ENCODE measurements at regions not wholly inside any gene's neighbourhood (a gene's known extent, or its start where the extent isn't known, plus 50 kb on each side); places are given as distances from the start of the nearest gene placed in this dataset.

GRCh38 chr20:41865938-41866337, 247.8 kb upstream of the CHD6 start:
- Histone ChIP-seq H3K4me3 (no peak overlapping the region), H3K4me1 (replicated peaks in 1 of 2) (peaks cover 3 to 8% of the 10 kb centered on the region in 2 donors), H3K27ac (no peak overlapping the region)
- 0 to 80% (median 28%) methylated on average over 1 to 3 of the region's 3 CpGs for WGBS, 10 experiments
- peak in 1 of 8 experiments; percentile 43 for ATAC-seq (replicated peaks in 6 of 8)
- in situ Hi-C loops (cut with MboI; ENCODE audit: low pct_unique_long_range_greater_than_20kb in 2 of 9, low sequenced_read_pairs in 9 of 9, unreplicated experiment in 9 of 9): no loop called here

GRCh38 chr20:41862476-41862875, 244.3 kb upstream of the CHD6 start:
- Histone ChIP-seq H3K27ac (no peak overlapping the region), H3K4me1 (replicated peaks in 1 of 2) (peaks cover 3 to 8% of the 10 kb centered on the region in 2 donors), H3K4me3 (no peak overlapping the region)
- WGBS, 10 experiments: 10 to 86% (median 69%) methylated on average over 2 to 4 of the region's 4 CpGs; no CpG with 5 or more reads in 6 of the 10 experiments
- peak in 1 of 8 experiments; percentile 35 for ATAC-seq (replicated peaks in 6 of 8)
- in situ Hi-C loops (cut with MboI; ENCODE audit: low pct_unique_long_range_greater_than_20kb in 2 of 9, low sequenced_read_pairs in 9 of 9, unreplicated experiment in 9 of 9): no loop called here

DNA sequence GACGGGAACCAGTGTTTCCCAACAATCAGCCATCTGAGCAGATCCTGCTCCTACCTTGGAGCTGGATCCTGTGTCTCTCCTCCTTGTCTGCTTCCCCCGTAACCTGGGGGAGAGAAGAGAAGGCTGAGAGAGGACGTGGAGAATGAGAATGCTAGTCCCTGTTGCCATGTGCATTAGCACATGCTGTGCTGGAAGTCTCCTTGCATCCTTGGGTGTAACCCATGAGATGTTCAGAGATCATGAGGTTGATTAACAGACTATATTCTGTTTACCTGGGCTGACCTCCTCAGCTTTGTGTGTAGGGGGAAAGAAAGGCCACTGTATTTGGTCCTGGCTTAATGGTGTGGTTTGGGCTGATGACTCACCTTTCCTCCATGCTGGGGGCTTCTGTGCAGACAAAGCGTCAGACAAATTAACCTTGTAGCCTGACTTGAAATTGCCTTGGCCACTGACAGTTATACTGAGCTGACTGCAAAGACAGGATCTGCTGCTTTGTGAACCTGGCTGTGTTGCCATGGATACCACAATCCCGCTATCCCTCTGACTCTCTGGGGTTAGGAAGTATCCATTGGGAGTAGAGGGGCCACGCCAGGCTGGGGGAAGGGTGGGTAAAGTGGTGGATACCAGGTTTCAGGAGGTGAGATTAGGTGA, 243.7 kb upstream of the CHD6 start:
- WGBS, 10 experiments: 0 to 60% (median 26%) methylated on average over 1 to 5 of the region's 6 CpGs; no CpG with 5 or more reads in 4 of the 10 experiments
- Histone ChIP-seq H3K4me3 (no peak overlapping the region), H3K4me1 (replicated peaks in 1 of 2) (peaks cover 3 to 8% of the 10 kb centered on the region in 2 donors), H3K27ac (no peak overlapping the region)
- ATAC-seq (replicated peaks in 6 of 8): peak in 6 of 8 experiments; percentile 60 to 96 (median 78)
- in situ Hi-C loops (cut with MboI; ENCODE audit: low pct_unique_long_range_greater_than_20kb in 2 of 9, low sequenced_read_pairs in 9 of 9, unreplicated experiment in 9 of 9): no loop called here

DNA sequence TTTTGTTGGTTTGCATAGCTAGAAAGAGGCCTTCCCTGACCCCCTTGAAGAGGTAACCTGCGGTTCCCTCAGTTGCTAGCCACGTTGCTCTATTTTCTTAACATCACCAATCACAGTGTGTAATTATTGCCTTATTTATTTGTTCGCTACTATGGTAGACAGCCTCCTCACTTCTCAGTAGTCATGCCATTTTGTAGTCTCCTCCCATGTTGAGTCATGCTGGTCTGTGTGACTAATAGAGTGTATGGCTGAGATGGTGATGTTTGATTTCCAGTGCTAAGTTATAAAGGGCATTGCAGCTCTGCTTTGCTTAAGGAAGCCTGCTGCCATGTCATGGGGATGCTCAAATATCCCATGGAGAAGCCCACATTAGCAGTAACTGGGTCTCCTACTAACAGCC, 236.6 kb upstream of the CHD6 start:
- in situ Hi-C loops (cut with MboI; ENCODE audit: low pct_unique_long_range_greater_than_20kb in 2 of 9, low sequenced_read_pairs in 9 of 9, unreplicated experiment in 9 of 9): no loop called here
- no peaks in the 10 kb centered on the region for H3K4me1 ChIP-seq (replicated peaks in 1 of 2)
- 17 to 69% (median 40%) methylated on average over 1 to 3 of the region's 3 CpGs; no CpG with 5 or more reads in 5 of the 10 experiments for WGBS, 10 experiments
- no peak overlapping the region for H3K27ac ChIP-seq
- H3K4me3 ChIP-seq: no peak overlapping the region
- peak in 6 of 8 experiments; percentile 17 to 100 (median 44) for ATAC-seq (replicated peaks in 6 of 8)

DNA sequence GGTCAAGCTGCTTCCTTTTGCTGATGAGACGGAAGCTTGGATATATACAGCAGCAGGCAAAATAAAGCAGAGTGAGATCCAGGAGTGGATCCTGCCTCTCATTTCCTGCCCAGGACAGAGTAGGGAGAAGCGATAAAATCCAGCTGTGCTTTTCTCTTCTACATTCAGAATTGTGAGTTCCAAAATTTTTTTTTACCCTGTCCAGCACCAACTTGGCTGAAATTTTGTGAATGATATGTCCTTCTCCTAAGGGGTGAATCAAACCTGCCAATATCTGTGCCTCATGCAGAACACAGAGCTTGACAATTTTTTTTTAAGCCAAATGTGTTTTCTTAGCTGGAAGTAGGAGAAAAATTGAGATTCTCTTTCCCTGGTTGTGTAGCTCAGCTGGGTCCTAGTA, 235.6 kb upstream of the CHD6 start:
- H3K4me1 ChIP-seq (replicated peaks in 1 of 2): no peaks in the 10 kb centered on the region
- H3K4me3 ChIP-seq: no peak overlapping the region
- no peak overlapping the region for H3K27ac ChIP-seq
- WGBS, 10 experiments: 0 to 92% (median 72%) methylated on average over 1 to 2 of the region's 2 CpGs; no CpG with 5 or more reads in 2 of the 10 experiments
- no peak for ATAC-seq (replicated peaks in 6 of 8)
- in situ Hi-C loops (cut with MboI; ENCODE audit: low pct_unique_long_range_greater_than_20kb in 2 of 9, low sequenced_read_pairs in 9 of 9, unreplicated experiment in 9 of 9): no loop called here

DNA sequence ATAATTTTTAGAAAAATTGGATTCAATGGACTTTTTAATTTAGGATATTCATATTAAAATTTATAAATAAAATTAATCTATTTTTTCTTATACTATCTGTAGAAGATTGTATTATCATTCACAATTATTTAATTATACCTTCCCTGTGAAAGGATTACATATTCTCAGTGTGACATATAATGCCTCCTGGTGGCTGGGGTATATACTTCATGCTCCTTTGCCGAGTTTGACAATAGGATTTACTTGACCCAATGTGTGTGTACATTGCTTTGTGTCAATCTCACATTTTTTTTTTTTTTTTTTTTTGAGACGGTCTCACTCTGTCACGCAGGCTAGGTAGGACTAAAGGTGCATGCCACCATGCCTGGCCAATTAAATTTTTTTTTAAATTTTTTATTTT, 230.0 kb upstream of the CHD6 start:
- ATAC-seq (replicated peaks in 6 of 8): no peak
- no peak overlapping the region for H3K27ac ChIP-seq
- no peaks in the 10 kb centered on the region for H3K4me1 ChIP-seq (replicated peaks in 1 of 2)
- in situ Hi-C loops (cut with MboI; ENCODE audit: low pct_unique_long_range_greater_than_20kb in 2 of 9, low sequenced_read_pairs in 9 of 9, unreplicated experiment in 9 of 9): no loop called here
- H3K4me3 ChIP-seq: no peak overlapping the region
- 6 to 88% (median 63%) methylated on average over 2 to 3 of the region's 3 CpGs for WGBS, 10 experiments

DNA sequence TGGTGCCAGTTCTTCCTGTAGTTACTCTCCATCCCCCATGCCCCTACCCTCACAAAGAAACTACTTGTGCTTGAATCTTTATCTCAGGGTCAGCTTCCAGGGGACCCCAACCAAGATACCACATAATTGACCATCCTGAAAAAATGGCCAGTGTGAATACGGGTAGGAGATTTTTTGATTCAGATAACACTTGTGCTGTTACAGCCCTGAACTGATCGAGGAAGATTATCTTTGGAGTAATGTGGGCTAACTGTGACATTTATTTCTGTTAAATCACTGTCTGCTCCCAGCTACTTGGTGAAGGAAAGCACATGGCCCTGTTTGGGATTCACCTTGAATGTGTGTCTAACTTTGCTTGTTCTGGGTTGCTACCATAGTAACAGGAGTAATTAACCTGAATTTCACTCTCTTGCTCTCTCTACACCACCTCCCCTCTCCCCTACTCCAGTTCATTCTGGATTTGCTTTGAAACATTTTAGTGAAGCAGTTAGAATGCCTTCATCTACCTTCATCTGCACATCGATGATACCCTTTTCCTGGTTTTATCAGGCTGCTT, 219.6 kb upstream of the CHD6 start:
- H3K4me1 ChIP-seq (replicated peaks in 1 of 2): peaks cover 0 to 6% of the 10 kb centered on the region in 2 donors
- peak in 2 of 8 experiments; percentile 28 to 75 for ATAC-seq (replicated peaks in 6 of 8)
- 0 to 81% (median 38%) methylated on average over 1 to 3 of the region's 3 CpGs for WGBS, 10 experiments
- H3K27ac ChIP-seq: no peak overlapping the region
- no peak overlapping the region for H3K4me3 ChIP-seq
- in situ Hi-C loops (cut with MboI; ENCODE audit: low pct_unique_long_range_greater_than_20kb in 2 of 9, low sequenced_read_pairs in 9 of 9, unreplicated experiment in 9 of 9): no loop called here

DNA sequence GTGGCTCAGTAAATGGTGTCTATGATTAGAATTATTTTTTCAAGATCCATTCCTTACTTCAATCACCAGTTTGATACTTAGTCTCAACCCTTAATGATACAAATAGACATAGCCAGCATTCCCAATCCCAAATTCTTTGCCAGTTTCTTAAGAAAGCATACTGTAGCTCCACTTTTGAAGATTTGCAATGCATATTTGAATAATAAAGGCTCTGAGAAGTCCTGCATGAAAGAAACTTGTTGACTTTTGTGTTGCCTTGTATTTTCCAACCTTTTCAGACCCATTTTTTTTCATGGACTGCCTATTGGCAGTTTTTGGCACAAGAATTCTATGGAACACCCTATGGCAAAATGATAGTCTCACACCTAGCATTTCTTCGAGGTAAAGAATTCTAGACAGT, 215.6 kb upstream of the CHD6 start:
- H3K4me1 ChIP-seq (replicated peaks in 1 of 2): peaks cover 0 to 6% of the 10 kb centered on the region in 2 donors
- no peak overlapping the region for H3K27ac ChIP-seq
- in situ Hi-C loops (cut with MboI; ENCODE audit: low pct_unique_long_range_greater_than_20kb in 2 of 9, low sequenced_read_pairs in 9 of 9, unreplicated experiment in 9 of 9): no loop called here
- 0 to 100% (median 63%) methylated on average over 1 of the region's 1 CpG; no CpG with 5 or more reads in 2 of the 10 experiments for WGBS, 10 experiments
- no peak for ATAC-seq (replicated peaks in 6 of 8)
- no peak overlapping the region for H3K4me3 ChIP-seq

- ATAC-seq (replicated peaks in 6 of 8): no peak
- Histone ChIP-seq H3K4me3 (no peak overlapping the region), H3K27ac (no peak overlapping the region), H3K4me1 (replicated peaks in 1 of 2) (no peaks in the 10 kb centered on the region)
- in situ Hi-C loops (cut with MboI; ENCODE audit: low pct_unique_long_range_greater_than_20kb in 2 of 9, low sequenced_read_pairs in 9 of 9, unreplicated experiment in 9 of 9): no loop called here
- 0 to 100% (median 33%) methylated on average over 1 to 2 of the region's 2 CpGs; no CpG with 5 or more reads in 3 of the 10 experiments for WGBS, 10 experiments
Measured at GRCh38 chr20:41830702-41831101, 212.5 kb upstream of the CHD6 start.

DNA sequence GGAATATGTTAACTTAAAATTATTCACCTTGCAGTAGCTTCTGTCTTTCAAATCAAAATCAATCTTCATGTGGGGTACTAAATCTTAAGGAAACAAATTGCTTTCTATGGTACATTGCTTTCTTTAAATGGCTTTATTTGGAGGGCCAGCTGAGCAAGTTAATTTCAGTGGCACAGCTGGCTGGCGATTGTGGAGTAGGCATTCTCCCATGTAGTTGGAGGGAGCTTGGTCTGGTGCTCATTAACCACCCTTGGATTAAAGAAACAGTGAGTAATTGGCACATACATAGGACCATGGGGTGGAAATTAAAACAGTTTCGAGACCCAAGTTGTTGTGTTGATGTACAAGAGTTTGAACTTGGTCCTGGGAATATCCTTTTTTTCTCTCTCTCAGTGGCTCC, 201.3 kb upstream of the CHD6 start:
- no peaks in the 10 kb centered on the region for H3K4me1 ChIP-seq (replicated peaks in 1 of 2)
- 0 to 71% (median 34%) methylated on average over 1 to 2 of the region's 2 CpGs for WGBS, 10 experiments
- ATAC-seq (replicated peaks in 6 of 8): no peak
- in situ Hi-C loops (cut with MboI; ENCODE audit: low pct_unique_long_range_greater_than_20kb in 2 of 9, low sequenced_read_pairs in 9 of 9, unreplicated experiment in 9 of 9): no loop called here
- H3K27ac ChIP-seq: no peak overlapping the region
- no peak overlapping the region for H3K4me3 ChIP-seq

DNA sequence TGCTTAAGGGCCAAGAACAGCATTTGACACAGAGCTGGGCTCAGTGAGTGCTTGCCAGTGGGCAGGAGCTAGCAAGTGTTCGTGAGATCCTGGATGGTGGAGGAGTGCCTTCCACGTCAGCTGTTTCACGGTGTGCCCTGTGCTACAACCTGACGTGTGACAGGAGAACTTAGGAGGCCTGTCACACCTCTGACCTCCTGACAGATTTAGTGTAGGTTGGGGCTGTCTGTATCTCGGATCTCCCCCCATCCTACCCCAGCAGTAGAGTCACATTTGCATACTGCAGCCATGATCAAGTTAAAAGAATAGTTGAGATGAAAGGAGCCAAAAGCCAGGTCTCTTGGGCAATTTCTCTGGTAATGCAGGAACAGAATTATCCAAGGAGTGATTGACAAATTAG, 200.8 kb upstream of the CHD6 start:
- 0 to 88% (median 36%) methylated on average over 1 to 5 of the region's 5 CpGs; no CpG with 5 or more reads in 6 of the 10 experiments for WGBS, 10 experiments
- in situ Hi-C loops (cut with MboI; ENCODE audit: low pct_unique_long_range_greater_than_20kb in 2 of 9, low sequenced_read_pairs in 9 of 9, unreplicated experiment in 9 of 9): no loop called here
- ATAC-seq (replicated peaks in 6 of 8): no peak
- no peak overlapping the region for H3K27ac ChIP-seq
- no peak overlapping the region for H3K4me3 ChIP-seq
- H3K4me1 ChIP-seq (replicated peaks in 1 of 2): no peaks in the 10 kb centered on the region

DNA sequence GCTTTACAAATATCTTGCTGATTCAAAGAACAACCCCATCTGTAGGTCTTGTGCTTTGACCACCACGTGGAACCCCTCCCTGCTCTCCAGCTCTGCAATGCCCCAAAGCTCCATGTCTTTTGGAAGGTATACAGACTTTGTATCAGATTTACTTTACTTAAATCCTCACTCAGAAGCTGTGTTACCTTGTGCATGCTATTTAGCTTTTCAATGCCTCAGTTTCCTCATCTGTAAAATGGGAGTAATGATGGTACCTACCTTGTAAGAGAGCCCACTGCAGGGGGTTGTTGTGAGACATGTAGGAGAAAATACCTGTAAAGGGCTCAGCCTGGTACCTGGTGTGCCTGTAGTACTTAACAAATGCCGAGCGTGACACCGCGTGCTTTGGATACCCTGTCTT, 200.2 kb upstream of the CHD6 start:
- 0 to 100% (median 50%) methylated on average over 1 to 5 of the region's 5 CpGs; no CpG with 5 or more reads in 5 of the 10 experiments for WGBS, 10 experiments
- in situ Hi-C loops (cut with MboI; ENCODE audit: low pct_unique_long_range_greater_than_20kb in 2 of 9, low sequenced_read_pairs in 9 of 9, unreplicated experiment in 9 of 9): no loop called here
- H3K4me1 ChIP-seq (replicated peaks in 1 of 2): no peaks in the 10 kb centered on the region
- H3K4me3 ChIP-seq: no peak overlapping the region
- no peak overlapping the region for H3K27ac ChIP-seq
- ATAC-seq (replicated peaks in 6 of 8): no peak

- in situ Hi-C loops (cut with MboI; ENCODE audit: low pct_unique_long_range_greater_than_20kb in 2 of 9, low sequenced_read_pairs in 9 of 9, unreplicated experiment in 9 of 9): no loop called here
- 0 to 100% (median 43%) methylated on average over 1 of the region's 1 CpG; no CpG with 5 or more reads in 1 of the 10 experiments for WGBS, 10 experiments
- ATAC-seq (replicated peaks in 6 of 8): no peak
- Histone ChIP-seq H3K4me3 (no peak overlapping the region), H3K27ac (no peak overlapping the region), H3K4me1 (replicated peaks in 1 of 2) (no peaks in the 10 kb centered on the region)
Measured at GRCh38 chr20:41811456-41811855, 193.3 kb upstream of the CHD6 start.

DNA sequence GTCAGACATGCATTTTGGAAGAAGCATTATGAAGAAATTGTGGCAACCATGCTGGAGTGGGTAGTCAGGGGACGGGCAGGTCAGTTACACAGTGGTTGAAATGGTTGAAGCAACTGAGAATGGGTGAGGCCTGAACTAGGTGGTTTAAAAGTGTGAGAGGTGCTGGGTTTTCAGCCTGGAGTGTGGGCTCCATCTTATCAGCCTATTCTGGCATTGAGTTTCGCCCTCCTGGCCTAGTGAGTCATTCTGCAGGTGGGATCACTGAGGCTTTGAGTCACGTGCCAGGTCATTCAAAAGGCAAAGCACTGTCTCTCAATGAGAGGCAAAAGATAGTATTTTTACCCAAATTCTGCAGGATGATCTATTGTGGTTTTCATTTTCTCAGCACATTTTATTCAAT, 181.9 kb upstream of the CHD6 start:
- Histone ChIP-seq H3K27ac (no peak overlapping the region), H3K4me1 (replicated peaks in 1 of 2) (no peaks in the 10 kb centered on the region), H3K4me3 (no peak overlapping the region)
- 0 to 70% (median 27%) methylated on average over 2 to 3 of the region's 3 CpGs; no CpG with 5 or more reads in 2 of the 10 experiments for WGBS, 10 experiments
- in situ Hi-C loops (cut with MboI; ENCODE audit: low pct_unique_long_range_greater_than_20kb in 2 of 9, low sequenced_read_pairs in 9 of 9, unreplicated experiment in 9 of 9): no loop called here
- ATAC-seq (replicated peaks in 6 of 8): no peak
